ENCODE measurements at regions not wholly inside any gene's neighbourhood (a gene's known extent, or its start where the extent isn't known, plus 50 kb on each side); places are given as distances from the start of the nearest gene placed in this dataset.

- Histone ChIP-seq H3F3A (ENCODE audit: insufficient read depth, low read depth) (no peaks in the 10 kb centered on the region), H2AFZ (no peak overlapping the region), H3K4me3 (no peak overlapping the region), H3K4me2 (no peak overlapping the region), H3K79me2 (ENCODE audit: low read depth) (no peaks in the 10 kb centered on the region), H3K4me1 (replicated peaks; ENCODE audit: insufficient read depth) (no peaks in the 10 kb centered on the region), H3K9me3 (ENCODE audit: insufficient read depth, low read depth) (no peaks in the 10 kb centered on the region), H3K9me2 (ENCODE audit: insufficient read depth) (no peaks in the 10 kb centered on the region), H4K20me1 (ENCODE audit: insufficient read depth) (no peaks in the 10 kb centered on the region), H3K27ac (no peak overlapping the region), H3K36me3 (ENCODE audit: low read depth) (no peaks in the 10 kb centered on the region), H3K27me3 (ENCODE audit: insufficient read depth, low read depth) (no peaks in the 10 kb centered on the region)
- ChIA-PET POLR2A (ENCODE audit: unreplicated experiment) (no interaction called here), CTCF (no interaction called here)
- no peak for DNase-seq
- intact Hi-C loops (cut with micrococcal nuclease; ENCODE audit: unreplicated experiment), result no loop called here
- TF ChIP-seq EZH2 (IDR thresholded peaks at IDR 0.05; ENCODE audit: low read depth), result no peak
- TF ChIP-seq, protein P1, sequence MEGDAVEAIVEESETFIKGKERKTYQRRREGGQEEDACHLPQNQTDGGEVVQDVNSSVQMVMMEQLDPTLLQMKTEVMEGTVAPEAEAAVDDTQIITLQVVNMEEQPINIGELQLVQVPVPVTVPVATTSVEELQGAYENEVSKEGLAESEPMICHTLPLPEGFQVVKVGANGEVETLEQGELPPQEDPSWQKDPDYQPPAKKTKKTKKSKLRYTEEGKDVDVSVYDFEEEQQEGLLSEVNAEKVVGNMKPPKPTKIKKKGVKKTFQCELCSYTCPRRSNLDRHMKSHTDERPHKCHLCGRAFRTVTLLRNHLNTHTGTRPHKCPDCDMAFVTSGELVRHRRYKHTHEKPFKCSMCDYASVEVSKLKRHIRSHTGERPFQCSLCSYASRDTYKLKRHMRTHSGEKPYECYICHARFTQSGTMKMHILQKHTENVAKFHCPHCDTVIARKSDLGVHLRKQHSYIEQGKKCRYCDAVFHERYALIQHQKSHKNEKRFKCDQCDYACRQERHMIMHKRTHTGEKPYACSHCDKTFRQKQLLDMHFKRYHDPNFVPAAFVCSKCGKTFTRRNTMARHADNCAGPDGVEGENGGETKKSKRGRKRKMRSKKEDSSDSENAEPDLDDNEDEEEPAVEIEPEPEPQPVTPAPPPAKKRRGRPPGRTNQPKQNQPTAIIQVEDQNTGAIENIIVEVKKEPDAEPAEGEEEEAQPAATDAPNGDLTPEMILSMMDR (conservative IDR thresholded peaks at IDR 0.05), result no peak
- BruUV-seq (replicated peaks), result no TSS peak
Measured at GRCh38 chr15:35953424-35953823, 407.5 kb upstream of the DPH6 start.

DNA sequence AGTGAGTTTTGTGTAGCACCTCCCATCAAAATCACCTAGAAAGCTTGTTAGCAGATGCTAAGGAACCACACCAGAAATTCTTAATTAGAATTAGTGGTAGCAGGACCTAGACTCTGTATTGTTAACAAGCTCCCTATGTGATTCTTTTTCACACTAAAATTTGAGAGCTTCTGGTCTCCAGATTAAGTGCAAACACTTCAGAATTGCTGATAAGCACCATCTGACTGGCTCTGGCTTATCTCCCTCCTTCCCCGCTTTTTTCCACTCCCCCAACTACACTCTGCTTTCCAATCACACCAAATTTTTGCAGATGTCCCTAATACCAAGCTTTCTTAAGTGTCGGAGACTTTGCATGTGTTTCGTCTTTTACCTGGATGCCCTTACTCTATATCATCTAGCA, 410.1 kb upstream of the DPH6 start:
- ChIA-PET CTCF (no interaction called here), POLR2A (ENCODE audit: unreplicated experiment) (no interaction called here)
- no TSS peak for BruUV-seq (replicated peaks)
- intact Hi-C loops (cut with micrococcal nuclease; ENCODE audit: unreplicated experiment), result no loop called here
- Histone ChIP-seq H2AFZ (no peak overlapping the region), H3K79me2 (ENCODE audit: low read depth) (no peaks in the 10 kb centered on the region), H3K9me3 (ENCODE audit: insufficient read depth, low read depth) (no peaks in the 10 kb centered on the region), H3K27me3 (ENCODE audit: insufficient read depth, low read depth) (no peaks in the 10 kb centered on the region), H3K27ac (no peak overlapping the region), H3K9me2 (ENCODE audit: insufficient read depth) (no peaks in the 10 kb centered on the region), H3F3A (ENCODE audit: insufficient read depth, low read depth) (no peaks in the 10 kb centered on the region), H3K36me3 (ENCODE audit: low read depth) (no peaks in the 10 kb centered on the region), H3K4me1 (replicated peaks; ENCODE audit: insufficient read depth) (no peaks in the 10 kb centered on the region), H3K4me2 (no peak overlapping the region), H3K4me3 (no peak overlapping the region), H4K20me1 (ENCODE audit: insufficient read depth) (no peaks in the 10 kb centered on the region)
- DNase-seq, result no peak
- no peak for TF ChIP-seq EZH2 (IDR thresholded peaks at IDR 0.05; ENCODE audit: low read depth)
- TF ChIP-seq, protein P1 (conservative IDR thresholded peaks at IDR 0.05), result no peak

- H3K9me2 ChIP-seq (ENCODE audit: insufficient read depth), result no peaks in the 10 kb centered on the region
- no peaks in the 10 kb centered on the region for H3K27me3 ChIP-seq (ENCODE audit: insufficient read depth, low read depth)
- ChIA-PET CTCF (no interaction called here), POLR2A (ENCODE audit: unreplicated experiment) (no interaction called here)
- no peak overlapping the region for H3K4me2 ChIP-seq
- no peak overlapping the region for H3K27ac ChIP-seq
- H3K9me3 ChIP-seq (ENCODE audit: insufficient read depth, low read depth), result no peaks in the 10 kb centered on the region
- BruUV-seq (replicated peaks), result no TSS peak
- intact Hi-C loops (cut with micrococcal nuclease; ENCODE audit: unreplicated experiment), result no loop called here
- H3K36me3 ChIP-seq (ENCODE audit: low read depth), result no peaks in the 10 kb centered on the region
- no peaks in the 10 kb centered on the region for H3K4me1 ChIP-seq (replicated peaks; ENCODE audit: insufficient read depth)
- H3K79me2 ChIP-seq (ENCODE audit: low read depth), result no peaks in the 10 kb centered on the region
- no peak for TF ChIP-seq EZH2 (IDR thresholded peaks at IDR 0.05; ENCODE audit: low read depth)
- TF ChIP-seq, protein P1 (conservative IDR thresholded peaks at IDR 0.05), result no peak
- H4K20me1 ChIP-seq (ENCODE audit: insufficient read depth), result no peaks in the 10 kb centered on the region
- H2AFZ ChIP-seq, result no peak overlapping the region
- H3K4me3 ChIP-seq, result no peak overlapping the region
- no peak for DNase-seq
- no peaks in the 10 kb centered on the region for H3F3A ChIP-seq (ENCODE audit: insufficient read depth, low read depth)
Measured at GRCh38 chr15:35958021-35958420, 412.1 kb upstream of the DPH6 start.

Measured in PC-9 (cell line).